Activated T-cell treated with anti-CD3 and anti-CD28 coated beads for 48 hours (primary cell): ENCODE measurements at regions not wholly inside any gene's neighbourhood (a gene's known extent, or its start where the extent isn't known, plus 50 kb on each side); places are given as distances from the start of the nearest gene placed in this dataset.
"Not testable (repeated sequence)": the region's sequence is repeated elsewhere in the genome, so short reads cannot be mapped to it uniquely, and the experiment has no call there.

Experiments
- DNase-seq: peaks from one replicate; pipeline ENCODE4 v3.0.0-alpha.2; 2020; ENCODE audit warnings: low read depth

DNA sequence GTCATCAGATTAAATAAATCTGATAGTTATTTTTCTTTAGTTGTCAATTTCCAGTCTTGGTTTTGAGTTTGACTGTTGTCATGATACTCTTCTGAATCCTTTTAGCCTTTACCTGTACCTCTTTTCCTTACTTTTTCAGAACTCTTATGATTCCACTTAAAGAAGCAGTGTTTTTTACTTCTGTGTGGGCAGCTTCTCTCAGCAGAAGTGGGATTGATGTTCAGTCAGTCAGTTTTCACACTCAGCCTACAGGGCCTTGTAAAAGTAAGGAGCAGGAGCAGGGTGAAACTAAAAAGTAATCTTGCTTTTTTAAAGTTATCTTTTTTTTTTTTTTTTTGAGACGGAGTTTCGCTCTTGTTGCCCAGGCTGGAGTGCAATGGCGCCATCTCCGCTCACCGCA, 75.1 kb downstream of the HAUS1 start:
- no peak for DNase-seq

DNA sequence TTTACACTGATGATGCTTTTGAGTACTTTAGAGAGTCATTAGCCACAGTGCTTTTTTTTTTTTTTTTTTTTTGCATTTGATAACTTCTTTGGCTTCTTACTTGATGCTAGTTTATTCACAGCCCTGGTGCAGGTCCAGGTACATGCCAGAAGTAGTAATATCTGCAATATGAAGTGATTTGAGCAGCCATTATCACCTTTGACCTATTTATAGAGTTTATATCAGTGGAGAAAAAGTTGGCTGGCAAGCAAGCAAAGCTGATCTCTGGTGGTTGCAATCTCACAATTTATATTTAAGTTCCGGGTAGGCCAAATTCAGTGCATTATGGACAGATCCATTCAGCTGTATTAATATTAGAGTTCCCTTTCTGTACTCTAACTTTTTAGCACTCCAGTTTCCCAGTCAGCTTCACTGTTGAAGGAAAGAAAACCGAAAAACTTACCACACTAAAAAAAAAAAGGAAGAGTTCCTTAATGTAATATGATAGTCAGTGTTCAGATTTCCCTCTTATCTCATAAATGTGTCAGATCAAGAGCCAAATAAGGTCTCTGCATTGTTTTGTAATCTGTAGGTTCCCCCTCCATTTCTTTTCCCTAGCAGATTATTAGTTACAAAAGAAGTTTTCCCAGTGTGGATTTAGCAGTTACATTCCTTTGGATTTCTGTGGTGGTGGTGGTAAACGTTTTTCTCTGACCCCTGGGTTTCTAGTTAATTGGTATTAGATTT, 78.6 kb downstream of the HAUS1 start:
- DNase-seq = no peak

DNA sequence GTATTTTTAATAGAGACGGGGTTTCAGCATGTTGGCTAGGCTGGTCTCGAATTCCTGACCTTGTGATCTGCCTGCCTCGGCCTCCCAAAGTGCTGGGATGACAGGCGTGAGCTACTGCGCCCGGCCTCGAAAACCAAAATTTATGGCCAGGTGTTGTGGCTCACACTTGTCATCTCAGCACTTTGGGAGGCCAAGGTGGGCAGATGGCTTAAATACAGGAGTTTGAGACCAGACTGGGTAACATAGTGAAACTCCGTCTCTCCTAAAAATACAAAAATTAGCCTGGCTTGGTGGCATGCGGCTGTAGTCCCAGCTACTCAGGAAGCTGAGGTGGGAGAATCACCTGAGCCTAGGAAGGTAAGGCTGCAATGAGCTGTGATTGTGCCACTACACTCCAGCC, 80.1 kb downstream of the HAUS1 start:
- DNase-seq = not testable (repeated sequence)

DNA sequence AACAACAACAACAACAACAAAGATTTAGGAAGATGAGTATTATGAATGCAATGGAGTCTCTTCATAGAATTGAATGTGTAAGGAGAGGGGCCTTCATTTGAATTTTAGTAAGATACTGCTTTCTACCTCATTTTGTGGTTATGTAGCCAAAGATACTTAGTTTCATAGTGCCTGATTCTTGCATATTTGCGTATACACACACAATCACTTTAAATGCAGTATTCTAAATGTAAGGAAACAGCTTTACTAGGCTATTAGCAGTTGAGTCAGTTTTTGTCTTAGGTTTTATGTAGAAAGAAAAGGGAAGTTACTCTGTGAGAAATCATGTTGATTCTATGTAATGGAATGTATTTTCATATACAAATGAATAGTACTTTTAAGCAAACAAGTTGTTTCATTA, 80.5 kb downstream of the HAUS1 start:
- DNase-seq = no peak

DNA sequence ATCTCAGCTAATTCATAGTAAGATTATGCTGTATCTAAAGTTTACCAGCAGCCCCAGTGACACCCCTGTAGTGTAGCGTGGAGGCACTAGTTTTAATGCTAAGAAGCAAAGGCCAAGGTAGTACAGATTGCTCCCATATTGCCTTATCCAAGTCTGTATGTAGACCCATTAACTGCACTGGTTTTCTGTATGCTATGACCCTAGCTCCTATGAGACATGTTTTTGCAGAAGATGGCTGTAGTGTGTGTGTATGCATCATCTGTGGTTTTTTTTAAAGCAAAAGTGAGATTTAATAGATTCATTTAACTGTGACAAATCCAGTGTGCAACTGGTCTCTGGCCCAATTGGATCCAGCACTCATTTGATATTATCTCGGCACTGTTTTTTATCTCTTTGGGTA, 86.5 kb downstream of the HAUS1 start:
- no peak for DNase-seq

DNA sequence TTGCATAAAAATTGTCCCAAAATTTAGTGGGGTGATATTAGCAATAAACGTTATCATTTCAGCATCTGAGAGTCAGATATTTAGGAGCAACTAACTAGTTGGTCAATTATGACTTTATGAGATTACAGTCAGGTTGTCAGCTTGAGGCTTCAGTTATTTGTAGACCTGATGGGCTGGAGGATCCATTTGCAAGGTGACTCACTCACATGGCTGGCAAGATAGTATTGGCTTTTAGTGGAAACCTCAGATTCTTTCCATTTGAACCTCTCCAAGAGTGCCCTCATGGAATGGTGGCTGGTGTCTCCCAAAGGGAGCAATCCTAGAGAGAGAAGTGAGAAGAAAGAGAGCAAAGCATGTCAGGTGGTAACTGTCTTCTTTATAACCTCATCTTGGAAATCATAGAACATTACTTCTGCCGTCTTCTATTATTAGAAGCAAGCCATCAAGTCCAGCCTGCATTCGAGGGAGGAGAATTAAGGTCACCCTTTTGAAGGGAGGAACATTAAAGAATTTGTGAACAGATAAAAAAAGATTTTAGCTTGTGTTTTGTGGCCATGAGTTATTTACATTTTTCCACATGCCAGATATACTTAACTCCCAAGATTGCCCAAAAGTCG, 92.5 kb downstream of the HAUS1 start:
- DNase-seq = no peak

DNA sequence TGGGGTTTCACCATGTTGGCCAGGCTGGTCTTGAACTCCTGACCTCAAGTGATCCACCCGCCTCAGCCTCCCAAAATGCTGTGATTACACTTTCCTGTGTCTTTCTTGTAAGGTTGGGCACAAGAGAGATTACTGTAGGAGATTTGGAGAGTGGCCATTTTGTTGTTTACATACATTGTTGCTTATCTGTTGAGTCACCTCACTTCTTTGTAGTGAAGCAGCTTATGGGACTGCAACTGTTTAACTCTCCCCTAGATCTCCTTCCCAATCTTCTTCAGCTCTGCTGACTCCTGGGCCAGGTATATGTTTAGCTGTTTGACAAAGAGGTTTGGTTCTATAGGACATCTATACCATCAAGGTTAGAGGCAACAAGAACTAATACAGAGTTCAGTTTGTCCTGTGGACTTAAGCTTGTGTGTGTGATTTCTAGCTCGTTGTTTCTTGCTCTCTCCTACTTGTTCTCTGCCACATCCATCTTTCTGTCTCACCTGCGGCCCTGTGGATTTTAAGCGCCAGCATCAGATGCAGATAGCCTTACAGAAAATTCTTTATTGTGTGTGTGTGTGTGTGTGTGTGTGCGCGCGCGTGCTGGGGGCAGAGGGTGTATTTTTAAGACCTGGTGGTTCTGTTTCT, 95.4 kb downstream of the HAUS1 start:
- no peak for DNase-seq

DNA sequence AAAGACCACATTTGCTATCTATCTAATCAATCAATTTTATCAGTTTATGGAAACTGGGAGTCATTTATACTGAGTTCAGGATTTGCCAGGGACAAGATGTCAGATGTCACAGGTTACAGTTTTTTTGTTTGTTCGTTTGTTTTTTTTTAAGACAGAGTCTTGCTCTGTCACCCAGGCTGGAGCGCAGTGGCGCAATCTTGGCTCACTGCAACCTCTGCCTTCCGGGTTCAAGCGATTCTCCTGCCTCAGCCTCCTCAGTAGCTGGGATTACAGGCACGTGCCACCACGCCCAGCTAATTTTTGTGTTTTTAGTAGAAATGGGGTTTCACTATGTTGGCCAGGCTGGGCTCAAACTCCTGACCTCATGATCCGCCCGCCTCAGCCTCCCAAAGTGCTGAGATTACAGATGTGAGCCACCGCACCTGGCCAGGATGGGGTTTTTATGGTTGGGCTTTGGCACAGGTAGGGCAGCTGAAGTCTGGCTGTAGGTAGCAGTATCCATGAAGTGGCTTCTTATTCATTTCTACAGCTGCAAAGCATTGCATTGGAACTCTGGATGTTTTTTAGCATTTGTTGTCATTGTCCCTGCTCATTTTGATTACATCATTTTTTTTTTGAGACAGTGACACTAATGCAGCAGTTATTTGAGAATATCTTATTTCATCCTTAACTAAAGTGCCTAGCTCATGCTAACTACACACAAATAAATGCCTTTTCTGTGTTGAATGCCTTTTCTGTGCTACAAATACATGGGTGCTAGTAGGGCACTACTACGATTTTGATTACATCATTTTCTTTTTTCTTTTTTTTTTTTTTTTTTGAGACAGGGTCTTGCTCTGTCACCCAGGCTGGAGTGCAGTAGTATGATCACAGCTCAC, 96.2 kb downstream of the HAUS1 start:
- DNase-seq = not testable (repeated sequence)

DNA sequence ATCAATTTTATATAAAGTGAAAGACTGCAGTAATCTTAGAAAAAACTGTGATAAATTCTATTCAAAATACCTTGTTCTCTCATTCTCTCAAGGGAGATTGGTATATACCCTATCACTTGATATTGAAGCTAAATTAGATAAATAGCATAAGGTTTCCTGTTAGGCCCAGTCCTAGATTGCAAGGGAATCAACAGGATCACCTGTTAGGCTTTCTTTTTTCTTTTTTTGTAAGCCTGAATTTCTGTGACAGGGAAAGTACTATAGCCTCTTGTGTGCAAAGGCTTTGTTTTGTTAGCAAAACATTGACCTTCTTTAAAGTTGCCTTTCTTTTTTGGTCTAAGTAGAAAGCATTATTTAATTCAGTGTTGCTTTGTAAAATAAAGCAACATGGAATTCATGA, 100.0 kb downstream of the HAUS1 start:
- DNase-seq = no peak

DNA sequence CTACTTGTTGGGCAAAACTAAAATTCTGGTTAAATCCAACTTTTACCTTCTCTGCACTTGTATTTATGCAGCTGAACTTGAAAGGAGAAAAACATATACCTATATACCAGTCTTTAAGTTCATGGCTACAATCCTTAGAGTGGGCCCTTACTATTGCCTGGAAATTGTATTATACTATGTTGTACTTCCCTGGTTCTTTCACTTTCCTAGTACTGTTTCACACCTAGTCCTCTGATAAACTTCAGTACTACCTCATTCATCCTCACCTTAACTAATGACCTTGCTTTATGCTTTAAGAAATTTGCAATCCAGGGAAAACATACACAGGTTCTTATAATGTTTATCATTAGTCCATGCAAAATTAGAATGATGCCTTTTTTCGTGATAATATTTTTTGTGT, 103.8 kb downstream of the HAUS1 start:
- DNase-seq = no peak

DNA sequence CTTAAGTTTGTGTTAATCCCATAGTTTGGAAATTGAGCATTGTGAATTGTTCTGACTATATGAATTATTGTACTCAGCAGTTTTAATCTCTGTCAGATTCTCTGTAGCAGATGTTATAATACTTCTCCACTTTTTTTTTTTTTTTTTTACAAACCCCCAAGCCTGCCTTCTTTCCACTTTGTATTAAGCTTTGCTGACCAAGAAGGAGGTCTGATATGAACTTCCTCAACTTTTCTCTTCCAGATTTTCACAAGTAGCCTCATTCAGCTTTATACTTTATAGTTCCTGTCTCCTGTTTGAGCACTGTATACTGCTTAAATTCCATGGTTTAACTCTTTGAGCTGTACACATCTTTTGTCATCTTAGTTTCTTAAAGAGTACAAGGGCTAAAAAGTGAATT, 105.0 kb downstream of the HAUS1 start:
- no peak for DNase-seq

DNA sequence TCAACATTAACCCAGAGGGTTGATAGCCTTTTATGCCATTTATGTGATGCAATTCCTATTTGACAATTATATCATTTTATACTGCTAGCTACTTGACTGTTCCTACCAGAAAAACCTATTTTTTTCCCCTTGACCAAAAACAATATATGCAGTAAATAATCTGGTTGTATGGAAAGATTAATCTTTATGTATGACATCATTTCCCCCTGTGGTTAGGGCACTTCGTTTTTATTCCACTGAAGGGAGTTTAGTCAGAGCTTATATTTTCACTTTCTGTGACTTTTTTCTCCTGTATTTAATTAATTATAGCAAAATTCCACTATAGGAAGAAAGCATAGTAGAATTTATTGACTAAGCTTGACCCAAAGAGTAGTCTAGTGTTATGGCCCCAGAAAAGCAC, 107.6 kb downstream of the HAUS1 start:
- no peak for DNase-seq

DNA sequence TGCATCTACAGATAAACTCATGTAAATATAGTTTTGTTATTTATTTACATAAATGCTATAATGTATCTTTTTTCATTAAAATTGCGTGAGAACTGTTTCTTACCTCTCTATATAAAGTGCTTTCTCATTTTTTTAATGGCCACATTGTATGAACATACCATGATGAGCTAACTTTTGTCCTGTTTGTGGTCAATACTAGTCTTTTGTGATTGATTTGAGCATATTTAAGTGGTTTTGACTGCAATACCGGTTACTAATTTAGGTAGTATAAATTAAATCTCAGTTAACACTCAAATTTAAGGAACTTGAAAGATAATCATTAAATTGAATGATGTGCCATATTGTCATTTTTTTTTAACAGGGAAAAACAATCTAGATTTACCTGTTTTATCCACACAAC, 108.2 kb downstream of the HAUS1 start:
- DNase-seq = no peak

DNA sequence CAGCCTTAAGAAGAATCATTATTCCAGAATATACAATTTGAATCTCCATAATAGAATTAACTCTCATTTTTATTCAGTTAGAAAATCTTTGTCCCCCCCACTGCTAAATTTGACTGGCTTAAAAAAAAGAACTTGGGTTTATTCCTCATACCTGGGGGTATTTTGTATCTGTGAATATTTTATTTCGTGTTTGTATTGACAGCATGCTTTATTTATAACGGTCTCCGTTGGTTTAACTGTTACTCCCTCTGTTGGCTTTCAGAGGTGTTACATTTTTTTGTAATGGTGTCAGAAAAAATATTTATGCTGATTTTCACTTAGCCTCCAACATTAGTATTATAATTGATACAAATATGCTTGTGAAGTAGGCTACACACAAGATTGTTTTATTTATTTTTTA, 109.1 kb downstream of the HAUS1 start:
- DNase-seq = no peak

DNA sequence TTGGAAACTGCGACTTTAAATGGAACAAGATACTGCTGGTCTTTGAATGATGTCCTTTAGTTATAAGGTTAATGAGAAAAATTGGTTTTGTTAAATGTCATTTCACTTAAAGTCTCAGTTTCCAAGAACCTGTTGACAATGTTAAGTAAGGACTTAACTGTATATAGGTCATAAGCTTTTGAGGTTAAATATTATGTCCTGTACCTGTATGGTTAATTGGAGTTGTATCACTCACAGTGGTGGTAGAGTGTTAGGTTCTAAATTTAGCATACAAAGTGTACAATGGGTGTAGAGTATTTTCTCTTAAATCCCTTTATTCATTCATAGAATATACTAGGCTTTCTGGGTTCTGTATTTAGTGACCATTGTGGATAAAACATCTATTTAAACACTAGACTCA, 110.2 kb downstream of the HAUS1 start:
- no peak for DNase-seq

DNA sequence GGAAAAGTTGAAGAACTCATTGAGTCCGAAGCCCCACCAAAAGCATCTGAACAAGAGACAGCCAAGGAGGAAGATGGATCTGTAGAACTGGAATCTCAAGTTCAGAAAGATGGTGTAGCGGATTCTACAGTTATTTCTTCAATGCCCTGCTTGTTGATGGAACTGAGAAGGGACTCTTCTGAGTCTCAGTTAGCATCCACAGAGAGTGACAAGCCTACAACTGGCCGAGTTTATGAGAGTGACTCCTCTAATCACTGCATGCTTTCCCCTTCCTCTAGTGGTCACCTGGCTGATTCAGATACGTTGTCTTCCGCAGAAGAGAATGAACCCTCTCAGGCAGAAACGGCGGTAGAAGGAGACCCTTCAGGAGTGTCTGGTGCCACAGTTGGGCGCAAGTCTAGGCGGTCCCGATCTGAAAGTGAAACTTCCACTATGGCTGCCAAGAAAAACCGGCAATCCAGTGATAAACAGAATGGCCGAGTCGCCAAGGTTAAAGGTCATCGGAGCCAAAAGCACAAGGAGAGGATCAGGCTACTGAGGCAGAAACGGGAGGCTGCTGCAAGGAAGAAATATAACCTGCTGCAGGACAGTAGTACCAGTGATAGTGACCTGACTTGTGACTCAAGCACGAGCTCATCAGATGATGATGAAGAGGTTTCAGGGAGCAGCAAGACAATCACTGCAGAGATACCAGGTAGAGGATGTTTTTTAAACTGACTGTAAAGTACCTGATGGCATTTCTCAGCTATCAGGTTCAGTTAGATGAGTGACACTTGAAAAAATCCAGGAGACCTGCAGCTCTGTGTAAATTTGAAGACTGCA, 111.9 kb downstream of the HAUS1 start:
- no peak for DNase-seq

DNA sequence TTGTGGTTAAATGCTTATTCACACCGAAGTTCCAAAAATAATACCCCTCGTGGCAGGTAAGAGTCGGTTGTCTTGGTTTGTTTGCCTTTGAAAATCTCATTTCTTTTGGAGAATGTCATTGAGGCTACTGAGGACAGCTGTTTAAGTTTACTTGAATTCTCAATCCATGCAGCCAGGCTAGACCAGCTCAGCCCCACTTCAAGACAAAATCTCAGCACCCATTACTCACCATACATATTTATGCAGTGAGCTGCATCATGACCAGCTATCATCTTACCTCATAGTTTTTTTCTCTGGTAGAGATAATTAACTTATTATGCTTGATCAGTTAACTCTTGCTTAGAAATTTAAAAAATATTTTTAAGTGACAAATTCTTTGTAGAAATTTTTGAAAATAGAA, 115.9 kb downstream of the HAUS1 start:
- no peak for DNase-seq

DNA sequence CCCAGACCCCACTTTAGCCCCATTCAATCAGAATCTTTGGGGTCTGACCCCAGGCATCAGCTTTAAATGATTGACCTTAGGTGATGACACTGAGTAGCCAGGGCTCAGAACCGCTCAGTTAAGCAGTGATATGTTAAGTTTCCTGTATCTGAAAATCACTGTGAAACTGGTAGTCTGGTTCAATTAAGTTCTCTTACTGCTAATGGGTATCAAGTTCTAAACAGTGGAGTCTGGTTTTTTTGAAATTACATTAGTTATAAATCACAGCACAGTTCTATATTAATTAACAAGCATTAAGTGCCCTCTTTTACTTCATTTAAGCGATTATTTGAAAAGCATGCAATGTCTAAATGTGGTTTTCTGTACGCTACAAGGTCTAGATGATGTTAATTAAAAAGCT, 117.9 kb downstream of the HAUS1 start:
- DNase-seq = no peak

DNA sequence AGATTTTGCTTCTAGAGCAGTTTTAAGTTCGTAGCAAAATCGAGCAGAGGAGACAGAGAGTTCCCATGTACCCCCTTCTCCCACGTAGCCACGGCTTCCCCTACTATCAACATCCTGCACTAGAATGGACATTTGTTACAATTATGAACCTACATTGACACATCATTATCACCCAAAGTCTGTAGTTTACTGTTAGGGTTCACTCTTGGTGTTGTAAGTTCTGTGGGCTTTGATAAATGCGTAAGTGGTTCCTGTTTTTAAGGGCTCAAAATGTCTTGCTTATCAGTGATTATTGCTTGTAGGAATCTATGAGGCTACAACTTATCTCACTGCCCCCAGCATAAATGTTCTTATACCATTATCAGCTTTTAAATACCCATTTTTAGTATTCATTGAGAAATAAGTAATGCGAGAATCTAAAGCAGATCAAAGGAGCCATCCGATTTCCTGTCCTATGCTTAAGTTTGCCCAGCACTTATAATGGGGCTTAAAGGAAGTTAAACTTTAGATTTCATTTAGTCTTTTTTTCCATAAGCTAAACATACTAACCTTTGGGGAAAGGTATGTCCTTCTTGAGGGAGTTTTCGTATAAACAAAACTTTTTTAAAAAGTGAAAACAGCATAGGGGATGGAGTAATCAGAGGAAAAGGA, 118.7 kb downstream of the HAUS1 start:
- no peak for DNase-seq

DNA sequence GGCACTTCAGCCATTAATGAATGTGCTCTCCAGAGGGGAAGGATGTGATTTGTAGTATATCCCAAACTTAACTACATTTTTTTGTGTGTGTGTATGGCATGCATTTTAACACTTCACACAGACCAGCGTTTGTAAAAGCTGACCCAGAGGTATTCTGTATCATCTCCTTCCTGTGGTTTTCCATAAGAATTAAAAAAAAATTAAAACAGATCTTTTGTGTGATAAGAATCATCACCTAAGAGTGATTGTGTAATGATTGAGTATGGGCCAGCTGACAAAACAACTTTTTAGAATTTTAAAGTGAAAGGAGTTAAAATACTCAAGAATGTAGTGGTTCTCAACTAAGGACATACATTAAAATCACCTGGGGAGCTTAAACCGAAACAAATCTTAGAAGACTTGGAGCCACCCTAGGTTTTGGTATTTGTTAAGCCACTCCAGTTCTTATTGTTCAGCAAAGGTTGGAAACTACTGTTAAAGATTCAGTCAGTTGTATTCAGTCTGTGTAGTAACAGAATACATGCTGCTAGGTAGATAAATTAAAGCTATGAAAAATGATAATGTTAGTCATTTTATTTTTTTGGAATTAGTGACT, 120.1 kb downstream of the HAUS1 start:
- no peak for DNase-seq

DNA sequence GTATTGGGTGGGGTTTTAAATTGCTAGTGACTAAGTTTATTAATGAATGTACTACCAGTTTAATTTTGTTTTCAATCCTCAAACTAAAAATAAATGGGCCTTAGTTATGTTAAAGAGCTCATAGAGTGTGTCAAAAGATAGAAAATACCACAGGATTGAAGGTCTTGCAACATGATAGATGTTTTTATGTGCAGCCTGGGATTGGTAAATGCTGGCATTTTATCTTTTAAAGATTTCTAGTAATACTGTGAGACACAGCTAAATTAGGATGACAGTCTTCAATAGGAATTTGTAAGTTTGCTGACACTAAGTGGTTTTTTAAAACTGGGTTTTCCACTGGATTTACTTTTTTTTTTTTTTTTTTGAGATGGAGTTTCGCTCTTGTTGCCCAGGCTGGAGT, 122.3 kb downstream of the HAUS1 start:
- DNase-seq = no peak
